Left lobe of liver (tissue), 2 donors: ENCODE measurements at regions not wholly inside any gene's neighbourhood (a gene's known extent, or its start where the extent isn't known, plus 50 kb on each side); places are given as distances from the start of the nearest gene placed in this dataset.

Experiments used
- ATAC-seq: fragments of 200-7000 bp; cut with Tn5 transposase; one replicate; pipeline ENCODE4 v1.9.1; 2020; ENCODE audit warnings: mild to moderate bottlenecking, moderate library complexity
- DNase-seq: peaks from one replicate; pipeline ENCODE4 v3.0.0-alpha.2; 2020; ENCODE audit warnings: low spot score
- donor health status: DM: no; HTN: no; CAD: no; lungs with moderate emphysema.
- donor health status: DM: no; HTN: yes; CAD: no.

DNA sequence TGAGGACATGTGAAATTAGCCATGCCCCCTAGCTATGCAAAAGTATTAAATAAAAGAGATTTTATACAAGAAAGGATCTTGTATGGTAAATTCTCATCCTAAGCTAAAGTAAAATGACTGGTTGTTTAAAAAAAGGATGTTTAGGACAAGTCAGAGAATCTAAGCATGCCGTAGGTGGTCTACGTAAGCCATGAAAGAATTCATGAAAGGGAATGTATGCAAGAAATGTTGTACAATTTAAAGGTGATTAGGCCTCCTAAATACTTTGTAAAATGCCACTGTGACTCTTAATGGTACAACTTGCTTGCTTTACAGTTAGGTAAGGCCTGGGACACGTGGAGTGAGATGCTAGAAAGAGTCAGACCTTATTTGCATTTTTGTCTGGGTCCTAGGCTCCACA, 209.0 kb downstream of the EFHB start:
- no peak for ATAC-seq
- DNase-seq: no peak

DNA sequence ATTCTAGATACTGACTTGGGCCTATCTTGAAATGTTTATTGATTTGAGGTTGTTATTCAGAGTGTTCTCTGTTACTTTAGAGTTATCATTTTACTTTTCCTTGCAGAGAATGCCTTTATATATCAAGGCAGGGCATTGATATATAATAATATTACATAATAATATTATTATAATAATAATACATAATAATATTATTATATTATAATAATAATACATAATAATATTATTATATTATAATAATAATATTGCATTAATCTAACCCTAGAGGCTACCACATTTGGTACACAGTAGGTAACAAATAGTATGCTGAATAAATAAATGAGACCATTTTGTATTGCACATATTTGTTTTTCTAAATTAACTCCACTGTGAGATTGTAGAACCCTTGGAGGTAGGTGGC, 216.3 kb downstream of the EFHB start:
- ATAC-seq (no peak), DNase-seq (no peak)

DNA sequence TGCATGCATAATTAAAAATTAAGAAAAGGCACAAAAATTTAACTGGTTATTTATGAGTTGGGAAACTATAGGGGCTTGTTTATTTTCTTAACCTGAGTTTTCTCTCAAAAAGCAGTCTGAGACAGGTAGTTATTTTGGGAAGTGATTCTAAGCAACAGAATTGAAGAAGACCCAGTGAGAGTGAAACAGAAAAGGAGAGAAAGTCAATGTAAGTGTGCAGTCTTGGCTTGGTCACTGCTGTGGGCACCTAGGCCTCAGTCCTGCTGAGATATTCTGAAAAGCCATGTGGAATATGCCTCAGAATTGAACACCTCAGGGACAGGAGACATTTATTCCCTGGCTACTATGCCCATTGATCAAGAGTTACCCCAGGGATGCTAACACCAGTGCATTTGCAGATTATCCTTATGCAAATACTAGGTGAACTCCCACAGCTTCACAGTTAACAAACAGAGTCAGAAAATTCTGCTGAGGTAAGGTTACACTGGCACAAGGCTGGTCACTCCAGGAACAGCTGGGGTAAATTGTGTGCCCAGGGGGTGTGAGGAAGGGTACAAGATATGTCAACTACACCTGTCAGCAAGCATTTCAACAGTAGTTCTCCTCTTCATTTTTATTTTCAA, 222.7 kb downstream of the EFHB start:
- no peak for DNase-seq
- ATAC-seq: no peak

DNA sequence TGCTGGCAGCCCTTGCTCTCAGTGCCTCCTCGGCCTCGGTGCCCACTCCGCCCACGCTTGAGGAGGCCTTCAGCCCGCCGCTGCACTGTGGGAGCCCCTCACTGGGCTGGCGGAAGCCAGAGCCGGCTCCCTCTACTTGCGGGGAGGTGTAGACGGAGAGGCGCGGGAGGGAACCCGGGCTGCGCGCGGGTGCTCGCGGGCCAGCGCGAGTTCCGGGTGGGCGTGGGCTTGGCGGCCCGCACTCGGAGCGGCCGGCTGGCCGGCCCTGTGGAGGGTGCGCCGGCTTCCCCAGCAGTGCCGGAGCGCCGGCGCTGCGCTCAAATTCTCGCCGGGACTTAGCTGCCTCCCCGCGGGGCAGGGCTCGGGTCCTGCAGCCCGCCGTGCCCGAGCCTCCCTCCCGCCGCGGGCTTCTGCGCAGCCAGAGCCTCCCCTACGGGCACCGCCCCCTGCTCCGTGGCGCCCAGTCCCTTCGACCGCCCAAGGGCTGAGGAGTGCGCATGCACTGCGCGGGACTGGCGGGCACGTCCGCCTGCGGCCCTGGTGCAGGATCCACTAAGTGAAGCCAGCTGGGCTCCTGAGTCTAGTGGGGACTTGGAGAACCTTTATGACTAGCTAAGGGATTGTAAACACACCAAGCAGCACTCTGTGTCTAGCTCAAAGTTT, 231.5 kb downstream of the EFHB start:
- DNase-seq: peak; percentile 42
- peak; percentile 73 for ATAC-seq

DNA sequence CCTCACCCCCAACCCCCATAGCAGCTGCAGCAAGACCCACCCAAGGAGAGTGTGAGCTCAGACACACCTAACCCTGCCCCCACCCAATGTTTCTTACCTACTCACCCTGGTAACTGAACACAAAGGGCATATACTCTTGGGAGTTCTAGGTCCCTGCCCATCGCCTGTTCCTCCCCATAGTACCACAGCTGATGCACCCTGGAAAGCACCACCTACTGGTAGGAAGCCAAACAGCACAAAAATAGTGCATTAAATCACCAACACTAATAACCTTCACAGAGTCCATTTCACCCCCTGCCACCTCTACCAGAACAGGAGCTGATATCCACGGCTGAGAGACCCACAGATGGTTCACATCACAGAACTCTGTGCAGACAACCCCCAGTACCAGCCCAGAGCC, 245.2 kb downstream of the EFHB start:
- DNase-seq (no peak), ATAC-seq (no peak)

DNA sequence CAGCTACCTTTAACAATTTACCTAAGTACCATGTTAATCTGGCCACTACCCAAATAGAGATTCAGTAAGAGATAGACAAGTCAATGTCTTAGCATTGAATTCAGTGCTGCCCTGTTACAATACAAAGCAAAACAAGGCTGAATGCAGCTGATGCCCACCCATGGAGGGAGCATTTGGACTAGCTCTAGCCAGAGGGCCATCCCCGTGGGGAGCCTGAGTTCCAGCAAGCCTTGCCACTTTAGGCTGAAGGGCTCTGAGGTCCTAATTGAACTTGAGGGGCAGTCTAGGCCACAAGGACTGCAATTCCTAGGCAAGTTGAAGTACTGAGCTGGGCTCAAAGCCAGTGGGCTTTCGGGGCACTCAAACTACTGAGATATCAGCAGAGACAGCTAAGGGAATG, 265.9 kb downstream of the EFHB start:
- DNase-seq: no peak
- no peak for ATAC-seq

DNA sequence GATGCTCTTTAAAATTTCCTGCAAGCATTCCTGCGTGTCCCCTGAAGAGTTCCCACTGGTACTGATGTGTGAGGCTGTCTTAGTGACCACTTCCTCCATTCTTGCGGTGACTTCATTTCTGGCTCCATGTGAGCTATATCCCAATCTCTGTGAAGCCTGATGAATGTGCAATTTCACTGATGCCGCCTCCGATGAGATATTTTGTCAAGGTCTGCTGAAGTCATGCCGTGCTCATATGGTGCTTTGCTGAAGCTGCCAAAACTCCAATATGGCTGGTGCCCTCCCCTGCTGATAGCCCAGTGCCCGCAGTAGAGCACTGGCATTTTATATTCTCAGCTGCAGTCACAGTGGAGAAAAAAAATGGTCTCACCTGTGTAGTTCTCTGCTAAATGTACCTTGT, 271.5 kb downstream of the EFHB start:
- no peak for DNase-seq
- no peak for ATAC-seq

DNA sequence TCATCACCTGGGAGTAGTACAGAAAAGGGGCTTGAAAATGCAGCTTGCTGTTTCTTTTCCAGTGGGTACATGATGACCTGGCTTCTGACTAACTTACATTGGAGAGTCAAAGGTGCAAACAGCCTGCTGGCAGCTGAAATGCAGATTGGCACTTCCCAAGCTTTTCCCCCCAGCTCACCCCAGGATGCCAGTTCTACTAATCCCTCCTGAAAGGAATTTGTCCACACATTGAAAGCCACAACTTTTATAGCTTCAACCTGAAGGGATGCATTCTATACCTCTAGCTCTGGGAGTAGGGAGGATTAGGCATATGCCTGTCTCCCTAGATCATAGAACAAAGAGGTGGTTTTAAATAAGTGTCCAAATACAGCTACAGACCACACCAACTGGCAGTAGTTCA, 281.7 kb downstream of the EFHB start:
- DNase-seq (no peak), ATAC-seq (no peak)

DNA sequence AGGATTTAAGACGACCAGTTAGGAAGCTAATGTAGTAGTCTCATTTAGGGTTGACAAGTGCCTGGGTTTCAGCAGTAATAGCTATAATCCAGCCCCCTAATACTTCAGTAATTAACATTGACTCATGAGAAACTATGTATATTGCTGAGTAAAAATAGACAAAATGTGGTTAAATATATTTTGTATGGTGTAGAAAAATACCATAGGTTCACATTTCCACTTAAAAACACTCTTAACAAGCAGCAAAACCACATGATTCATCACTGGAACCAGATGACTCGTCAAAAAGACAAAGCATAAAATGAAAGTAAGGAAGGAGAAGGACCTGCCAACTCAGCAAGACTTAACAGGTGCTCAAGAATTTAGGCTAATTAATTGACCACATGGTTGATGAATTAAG, 288.9 kb downstream of the EFHB start:
- ATAC-seq: no peak
- DNase-seq: no peak

DNA sequence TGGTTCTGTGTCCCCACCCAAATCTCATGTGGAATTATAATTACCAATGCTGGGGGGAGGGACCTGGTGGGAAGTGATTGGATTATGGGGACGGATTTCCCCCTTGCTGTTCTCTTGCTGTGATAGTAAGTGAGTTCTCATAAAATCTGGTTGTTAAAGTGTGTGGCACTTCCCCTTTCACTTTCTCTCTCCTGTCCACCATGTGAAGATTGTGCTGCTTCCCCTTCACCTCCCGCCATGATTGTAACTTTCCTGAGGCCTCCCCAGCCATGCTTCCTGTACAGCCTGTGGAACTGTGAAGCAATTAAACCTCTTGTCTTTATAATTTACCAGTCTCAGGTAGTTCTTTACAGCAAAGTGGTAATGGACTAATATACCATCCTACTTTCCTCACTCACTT, 289.6 kb downstream of the EFHB start:
- no peak for DNase-seq
- no peak for ATAC-seq

DNA sequence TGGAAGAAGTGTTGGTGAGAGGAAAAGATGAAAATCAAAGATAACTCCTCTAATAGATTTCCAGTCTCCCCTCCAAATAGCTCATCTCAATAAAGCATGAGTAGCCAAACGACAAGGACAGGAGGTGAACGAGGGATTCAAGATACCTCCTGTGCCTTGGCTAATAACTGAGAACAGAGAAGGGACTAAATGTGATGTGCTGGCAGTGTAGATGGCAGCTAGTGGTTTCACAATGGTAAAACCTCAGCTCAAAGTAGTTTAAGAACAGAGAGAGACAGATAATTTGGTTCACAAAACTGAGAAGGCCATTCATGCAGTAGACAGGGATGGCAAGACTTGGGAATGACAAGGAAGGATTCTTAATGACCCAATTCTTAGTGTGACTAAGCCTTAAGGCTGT, 292.6 kb downstream of the EFHB start:
- ATAC-seq (no peak), DNase-seq (no peak)

DNA sequence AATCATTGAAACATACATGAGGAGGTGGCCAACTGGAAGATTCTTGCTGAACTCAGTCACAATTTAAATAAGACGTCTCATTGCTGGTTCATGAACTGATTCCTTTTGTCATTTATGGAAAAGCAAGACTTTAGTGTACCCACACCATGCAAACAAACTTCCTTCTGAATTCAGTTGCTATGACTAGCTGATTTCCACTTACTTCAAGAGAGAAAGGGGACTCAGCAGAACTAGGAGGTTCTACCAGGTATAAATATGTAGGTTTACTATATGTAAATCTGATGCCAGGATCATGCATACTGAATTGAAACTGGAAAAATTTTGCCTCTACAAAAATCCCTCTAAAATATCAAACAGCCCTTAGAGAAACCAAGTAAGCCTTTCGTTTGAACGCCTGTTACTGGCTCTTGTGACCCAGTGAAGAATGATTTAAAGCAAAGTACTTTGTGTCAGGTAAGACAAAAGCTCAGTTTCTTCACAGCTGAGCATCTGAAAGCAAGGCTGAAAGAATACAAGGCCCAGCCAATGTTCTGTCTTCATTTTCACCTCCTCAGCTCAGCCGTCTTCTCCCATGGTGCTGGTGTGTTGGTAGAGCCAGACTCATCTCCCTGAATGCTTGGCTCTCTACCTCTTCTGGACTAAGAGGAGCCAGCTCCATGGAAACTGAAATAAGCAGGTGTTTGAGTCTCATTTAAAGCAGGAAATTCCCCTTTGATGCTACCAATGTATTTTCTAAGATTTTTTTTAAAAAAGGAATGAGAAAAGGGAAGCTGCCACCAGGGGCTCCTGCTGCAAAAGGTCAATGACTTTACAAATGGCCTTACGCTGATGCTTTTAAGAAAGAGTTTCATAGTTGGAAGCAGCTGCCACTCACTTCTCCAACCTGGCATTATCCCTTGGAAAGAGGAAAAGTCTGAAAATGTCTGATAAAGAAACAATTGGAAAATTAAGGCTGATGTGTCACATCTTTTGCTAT, 301.6 kb downstream of the EFHB start:
- DNase-seq (no peak), ATAC-seq (no peak)

DNA sequence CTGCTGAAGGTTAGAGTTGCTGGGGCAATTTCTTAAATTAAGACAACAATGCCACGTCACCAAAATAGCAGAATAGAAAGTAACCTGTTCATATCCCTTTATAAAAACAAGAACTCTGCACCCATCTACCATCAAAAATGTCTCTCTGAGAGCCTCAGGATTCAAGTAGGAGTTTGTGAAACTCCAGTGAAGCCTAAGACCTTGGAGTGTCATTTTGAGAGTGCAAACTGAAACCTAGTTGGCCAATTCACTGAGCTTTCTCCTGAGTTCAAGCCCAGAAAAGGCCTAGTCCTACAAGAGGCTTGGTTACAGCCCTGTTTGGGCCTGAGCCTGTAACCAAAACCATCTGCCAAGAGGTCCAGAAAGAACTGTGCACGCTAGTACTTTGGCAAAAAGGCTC, 335.1 kb downstream of the EFHB start:
- DNase-seq (no peak), ATAC-seq (no peak)

DNA sequence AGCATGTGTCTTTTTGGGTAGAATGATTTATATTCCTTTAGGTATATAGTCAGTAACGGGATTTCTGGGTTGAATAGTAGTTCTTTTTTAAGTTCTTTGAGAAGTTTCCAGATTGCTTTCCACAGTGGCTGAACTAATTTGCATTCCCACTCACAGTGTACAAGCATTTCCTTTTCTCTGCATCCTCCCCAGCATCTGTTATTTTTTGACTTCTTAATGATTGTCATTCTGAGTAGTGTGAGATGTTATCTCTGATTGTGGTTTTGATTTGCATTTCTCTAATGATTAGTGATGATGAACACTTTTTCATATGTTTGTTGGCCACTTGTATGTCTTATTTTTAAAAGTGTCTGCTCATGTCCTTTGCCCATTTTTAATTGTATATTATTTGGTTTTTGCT, 337.6 kb downstream of the EFHB start:
- DNase-seq: no peak
- ATAC-seq: no peak

DNA sequence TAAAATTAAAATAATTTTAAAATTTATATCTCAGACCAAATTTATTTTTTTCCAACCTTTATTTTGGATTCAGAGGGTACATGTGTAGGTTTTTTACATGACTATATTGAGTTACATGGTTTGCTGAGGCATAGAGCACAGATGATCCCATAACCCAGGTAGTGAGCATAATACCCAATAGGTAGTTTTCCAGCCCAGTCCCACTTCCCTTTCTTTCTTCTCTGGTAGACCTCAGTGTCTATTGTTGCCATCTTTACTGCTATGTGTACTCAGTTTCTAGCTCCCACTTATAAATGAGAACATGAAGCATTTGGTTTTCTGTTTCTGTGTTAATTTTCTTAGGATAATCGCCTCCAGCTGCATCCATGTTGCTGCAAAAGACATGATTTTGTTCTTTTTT, 338.1 kb downstream of the EFHB start:
- DNase-seq (no peak), ATAC-seq (no peak)
